Tibial nerve (tissue), 3 donors: ENCODE measurements at regions not wholly inside any gene's neighbourhood (a gene's known extent, or its start where the extent isn't known, plus 50 kb on each side); places are given as distances from the start of the nearest gene placed in this dataset.

Source experiments
- POLR2A ChIP-seq, 2 donors: fragments of 450-650 bp; IDR thresholded peaks; one replicate each; pipeline ENCODE4 v1.6.1; 2017; ENCODE audit warnings: antibody characterized with exemption in 2 of 2, mild to moderate bottlenecking in 2 of 2, moderate library complexity in 2 of 2
- TF ChIP-seq, protein P1 (sequence below), 5 experiments: fragments of 200-600 bp in 3 of 5; fragments of 450-650 bp in 2 of 5; sonication (generic) in 3 of 5; IDR thresholded peaks; one replicate each; pipeline ENCODE4 v1.5.1; 2016 to 2019; ENCODE audit warnings: antibody characterized with exemption in 5 of 5, mild to moderate bottlenecking in 3 of 5, moderate library complexity in 2 of 5

DNA sequence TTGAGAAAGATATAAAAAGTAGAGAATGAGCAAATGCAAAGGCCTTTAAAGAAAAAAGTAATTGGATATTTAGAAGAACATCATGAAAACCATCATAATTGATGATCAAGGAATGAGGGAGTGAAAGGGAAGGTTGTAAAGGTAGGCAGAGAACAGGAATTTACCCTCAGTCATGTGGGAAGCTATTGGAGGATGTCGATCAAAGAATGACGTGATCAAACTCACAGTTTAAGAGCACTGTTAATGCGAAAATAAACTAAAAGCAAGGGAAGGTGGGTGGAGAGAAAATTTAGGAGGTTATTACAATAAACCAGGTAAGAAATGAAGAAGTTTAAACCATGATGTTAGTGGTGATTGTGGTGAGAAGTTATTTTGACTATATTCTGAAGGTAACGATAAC is 982.6 kb upstream of the EYS start:
- TF ChIP-seq, protein P1, sequence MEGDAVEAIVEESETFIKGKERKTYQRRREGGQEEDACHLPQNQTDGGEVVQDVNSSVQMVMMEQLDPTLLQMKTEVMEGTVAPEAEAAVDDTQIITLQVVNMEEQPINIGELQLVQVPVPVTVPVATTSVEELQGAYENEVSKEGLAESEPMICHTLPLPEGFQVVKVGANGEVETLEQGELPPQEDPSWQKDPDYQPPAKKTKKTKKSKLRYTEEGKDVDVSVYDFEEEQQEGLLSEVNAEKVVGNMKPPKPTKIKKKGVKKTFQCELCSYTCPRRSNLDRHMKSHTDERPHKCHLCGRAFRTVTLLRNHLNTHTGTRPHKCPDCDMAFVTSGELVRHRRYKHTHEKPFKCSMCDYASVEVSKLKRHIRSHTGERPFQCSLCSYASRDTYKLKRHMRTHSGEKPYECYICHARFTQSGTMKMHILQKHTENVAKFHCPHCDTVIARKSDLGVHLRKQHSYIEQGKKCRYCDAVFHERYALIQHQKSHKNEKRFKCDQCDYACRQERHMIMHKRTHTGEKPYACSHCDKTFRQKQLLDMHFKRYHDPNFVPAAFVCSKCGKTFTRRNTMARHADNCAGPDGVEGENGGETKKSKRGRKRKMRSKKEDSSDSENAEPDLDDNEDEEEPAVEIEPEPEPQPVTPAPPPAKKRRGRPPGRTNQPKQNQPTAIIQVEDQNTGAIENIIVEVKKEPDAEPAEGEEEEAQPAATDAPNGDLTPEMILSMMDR (IDR thresholded peaks at IDR 0.05) = no peak
- no peak for TF ChIP-seq POLR2A (IDR thresholded peaks at IDR 0.05)
